Peyer's patch (tissue), 4 donors: ENCODE measurements at regions not wholly inside any gene's neighbourhood (a gene's known extent, or its start where the extent isn't known, plus 50 kb on each side); places are given as distances from the start of the nearest gene placed in this dataset.

Experiments
- DNase-seq, 3 donors: peaks; one replicate each; pipeline ENCODE4 v3.0.0-alpha.2; 2017 to 2019
- H3K27ac ChIP-seq, 4 donors: fragments of 200-600 bp; sonication (generic); one replicate each; pipeline ENCODE4 v1.5.1; 2016 to 2019
- H3K27me3 ChIP-seq, 2 donors: fragments of 200-600 bp; sonication (generic); one replicate each; pipeline ENCODE4 v1.5.1; 2019
- H3K36me3 ChIP-seq, 3 donors: fragments of 200-600 bp; sonication (generic); one replicate each; pipeline ENCODE4 v1.5.1; 2016 to 2019
- H3K4me1 ChIP-seq, 4 donors: fragments of 200-600 bp; sonication (generic); one replicate each; pipeline ENCODE4 v1.5.1; 2016 to 2019
- H3K4me3 ChIP-seq, 4 donors: fragments of 200-600 bp; sonication (generic); 1 replicate in 3 of 4; 2 replicates in 1 of 4; pipeline ENCODE4 v1.5.1; 2016 to 2019; ENCODE audit warnings: mild to moderate bottlenecking in 1 of 4
- H3K9me3 ChIP-seq, 4 donors: fragments of 200-600 bp; sonication (generic); one replicate each; pipeline ENCODE4 v1.5.1; 2016 to 2019; ENCODE audit warnings: mild to moderate bottlenecking in 1 of 4
- POLR2A ChIP-seq, 2 donors: fragments of 450-650 bp; IDR thresholded peaks; one replicate each; pipeline ENCODE4 v1.5.1; 2017; ENCODE audit warnings: antibody characterized with exemption in 2 of 2, mild to moderate bottlenecking in 2 of 2, moderate library complexity in 2 of 2
- TF ChIP-seq, protein P1 (sequence below), 6 experiments: fragments of 450-650 bp in 4 of 6; fragments of 200-600 bp in 2 of 6; sonication (generic) in 1 of 6; IDR thresholded peaks; one replicate each; pipeline ENCODE4 v1.5.1; 2017 to 2019; ENCODE audit warnings: antibody characterized with exemption in 6 of 6, mild to moderate bottlenecking in 3 of 6, moderate library complexity in 1 of 6

GRCh38 chr6:50463931-50464330, 249.4 kb upstream of the TFAP2D start:
- Histone ChIP-seq H3K27ac (no peak overlapping the region), H3K9me3 (no peaks in the 10 kb centered on the region), H3K27me3 (no peaks in the 10 kb centered on the region), H3K4me1 (no peaks in the 10 kb centered on the region), H3K36me3 (no peaks in the 10 kb centered on the region), H3K4me3 (no peak overlapping the region)
- TF ChIP-seq POLR2A (IDR thresholded peaks at IDR 0.05): no peak
- TF ChIP-seq, protein P1, sequence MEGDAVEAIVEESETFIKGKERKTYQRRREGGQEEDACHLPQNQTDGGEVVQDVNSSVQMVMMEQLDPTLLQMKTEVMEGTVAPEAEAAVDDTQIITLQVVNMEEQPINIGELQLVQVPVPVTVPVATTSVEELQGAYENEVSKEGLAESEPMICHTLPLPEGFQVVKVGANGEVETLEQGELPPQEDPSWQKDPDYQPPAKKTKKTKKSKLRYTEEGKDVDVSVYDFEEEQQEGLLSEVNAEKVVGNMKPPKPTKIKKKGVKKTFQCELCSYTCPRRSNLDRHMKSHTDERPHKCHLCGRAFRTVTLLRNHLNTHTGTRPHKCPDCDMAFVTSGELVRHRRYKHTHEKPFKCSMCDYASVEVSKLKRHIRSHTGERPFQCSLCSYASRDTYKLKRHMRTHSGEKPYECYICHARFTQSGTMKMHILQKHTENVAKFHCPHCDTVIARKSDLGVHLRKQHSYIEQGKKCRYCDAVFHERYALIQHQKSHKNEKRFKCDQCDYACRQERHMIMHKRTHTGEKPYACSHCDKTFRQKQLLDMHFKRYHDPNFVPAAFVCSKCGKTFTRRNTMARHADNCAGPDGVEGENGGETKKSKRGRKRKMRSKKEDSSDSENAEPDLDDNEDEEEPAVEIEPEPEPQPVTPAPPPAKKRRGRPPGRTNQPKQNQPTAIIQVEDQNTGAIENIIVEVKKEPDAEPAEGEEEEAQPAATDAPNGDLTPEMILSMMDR (IDR thresholded peaks at IDR 0.05): no peak
- no peak for DNase-seq

DNA sequence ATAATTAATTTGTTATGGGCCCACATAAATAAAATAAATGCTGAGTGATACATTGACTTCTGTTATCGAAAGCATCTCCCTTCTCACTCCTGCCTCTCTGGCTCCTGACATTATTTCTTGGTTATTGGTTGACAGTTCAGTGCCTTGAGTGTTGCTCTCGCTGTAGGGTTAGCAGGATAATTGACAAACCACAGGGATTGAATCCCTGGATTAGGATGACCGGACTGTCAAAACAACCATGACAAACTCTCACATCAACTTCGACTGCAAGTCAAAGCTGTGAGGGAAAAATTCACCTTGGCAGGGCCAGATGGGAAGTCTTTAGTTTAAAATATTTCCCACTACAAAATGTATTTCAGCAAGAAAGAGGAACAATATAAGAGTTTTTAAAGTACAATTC, 245.4 kb upstream of the TFAP2D start:
- no peak overlapping the region for H3K27ac ChIP-seq
- no peak for DNase-seq
- no peaks in the 10 kb centered on the region for H3K27me3 ChIP-seq
- no peaks in the 10 kb centered on the region for H3K9me3 ChIP-seq
- no peaks in the 10 kb centered on the region for H3K36me3 ChIP-seq
- TF ChIP-seq POLR2A (IDR thresholded peaks at IDR 0.05): no peak
- TF ChIP-seq, protein P1 (IDR thresholded peaks at IDR 0.05): no peak
- H3K4me1 ChIP-seq: no peaks in the 10 kb centered on the region
- H3K4me3 ChIP-seq: no peak overlapping the region

GRCh38 chr6:50471041-50471440, 242.3 kb upstream of the TFAP2D start:
- DNase-seq: no peak
- H3K9me3 ChIP-seq: no peaks in the 10 kb centered on the region
- H3K27ac ChIP-seq: no peak overlapping the region
- no peaks in the 10 kb centered on the region for H3K4me1 ChIP-seq
- H3K4me3 ChIP-seq: no peak overlapping the region
- no peaks in the 10 kb centered on the region for H3K36me3 ChIP-seq
- no peak for TF ChIP-seq POLR2A (IDR thresholded peaks at IDR 0.05)
- TF ChIP-seq, protein P1 (IDR thresholded peaks at IDR 0.05): no peak
- no peaks in the 10 kb centered on the region for H3K27me3 ChIP-seq

GRCh38 chr6:50510361-50510760, 203.0 kb upstream of the TFAP2D start:
- Histone ChIP-seq H3K9me3 (no peaks in the 10 kb centered on the region), H3K27me3 (no peaks in the 10 kb centered on the region), H3K4me1 (no peaks in the 10 kb centered on the region), H3K27ac (no peak overlapping the region), H3K36me3 (no peaks in the 10 kb centered on the region), H3K4me3 (no peak overlapping the region)
- TF ChIP-seq, protein P1 (IDR thresholded peaks at IDR 0.05): no peak
- no peak for TF ChIP-seq POLR2A (IDR thresholded peaks at IDR 0.05)
- DNase-seq: no peak

GRCh38 chr6:50520326-50521266, 192.7 kb upstream of the TFAP2D start:
- no peaks in the 10 kb centered on the region for H3K9me3 ChIP-seq
- H3K4me1 ChIP-seq: no peaks in the 10 kb centered on the region
- no peak for DNase-seq
- TF ChIP-seq, protein P1 (IDR thresholded peaks at IDR 0.05): no peak
- no peak for TF ChIP-seq POLR2A (IDR thresholded peaks at IDR 0.05)
- no peaks in the 10 kb centered on the region for H3K36me3 ChIP-seq
- no peak overlapping the region for H3K4me3 ChIP-seq
- H3K27me3 ChIP-seq: no peaks in the 10 kb centered on the region
- H3K27ac ChIP-seq: no peak overlapping the region
